DOHH2 (cell line): ENCODE measurements at regions not wholly inside any gene's neighbourhood (a gene's known extent, or its start where the extent isn't known, plus 50 kb on each side); places are given as distances from the start of the nearest gene placed in this dataset.
"Not testable (repeated sequence)": the region's sequence is repeated elsewhere in the genome, so short reads cannot be mapped to it uniquely, and the experiment has no call there.

Experiments used
- H3F3A ChIP-seq: fragments of 200-600 bp; sonication (generic), shearing (Covaris generic); 2 replicates; pipeline ENCODE4 v1.6.0; 2016; ENCODE audit warnings: antibody characterized with exemption, mild to moderate bottlenecking; ENCODE audit not compliant: control insufficient read depth, insufficient read depth
- H3K27ac ChIP-seq: fragments of 200-600 bp; sonication (generic); 2 replicates; pipeline ENCODE4 v1.5.1; 2014; ENCODE audit warnings: low read depth, mild to moderate bottlenecking, low read length, moderate library complexity
- H3K27me3 ChIP-seq: fragments of 200-600 bp; sonication (generic); 2 replicates; pipeline ENCODE4 v1.6.1; 2014; ENCODE audit warnings: mild to moderate bottlenecking, low read length, mixed read lengths; ENCODE audit not compliant: control insufficient read depth
- H3K36me3 ChIP-seq: fragments of 200-600 bp; sonication (generic); 2 replicates; pipeline ENCODE4 v1.6.1; 2014; ENCODE audit warnings: mild to moderate bottlenecking, low read length, moderate library complexity, mixed read lengths; ENCODE audit not compliant: control insufficient read depth
- H3K4me1 ChIP-seq: fragments of 200-600 bp; sonication (generic); 2 replicates; pipeline ENCODE4 v1.6.1; 2014; ENCODE audit warnings: mild to moderate bottlenecking, low read length, mixed read lengths; ENCODE audit not compliant: control insufficient read depth
- H3K4me2 ChIP-seq: fragments of 200-600 bp; sonication (generic); 2 replicates; pipeline ENCODE4 v1.6.0; 2014; ENCODE audit warnings: mild to moderate bottlenecking, low read length, moderate library complexity
- H3K4me3 ChIP-seq: fragments of 200-600 bp; sonication (generic); 2 replicates; pipeline ENCODE4 v1.5.1; 2014; ENCODE audit warnings: mild to moderate bottlenecking, low read length, mixed read lengths
- H3K79me2 ChIP-seq: fragments of 200-600 bp; sonication (generic); 2 replicates; pipeline ENCODE4 v1.6.1; 2014; ENCODE audit warnings: mild to moderate bottlenecking, low read length, mixed read lengths; ENCODE audit not compliant: control insufficient read depth
- H3K9me2 ChIP-seq: fragments of 200-600 bp; sonication (generic); replicated peaks from 2 replicates; pipeline ENCODE4 v1.6.1; 2014; ENCODE audit warnings: mild to moderate bottlenecking, low read length, mixed read lengths; ENCODE audit not compliant: control insufficient read depth
- H3K9me3 ChIP-seq: fragments of 200-600 bp; sonication (generic); 2 replicates; pipeline ENCODE4 v1.6.1; 2014; ENCODE audit warnings: antibody characterized with exemption, low read length, mixed read lengths; ENCODE audit not compliant: control insufficient read depth, insufficient read depth
- H4K20me1 ChIP-seq: fragments of 200-600 bp; sonication (generic); 2 replicates; pipeline ENCODE4 v1.6.0; 2014; ENCODE audit warnings: low read depth, mild to moderate bottlenecking, antibody characterized with exemption, low read length, moderate library complexity; ENCODE audit not compliant: control insufficient read depth, insufficient read depth
- EZH2phosphoT487 ChIP-seq: fragments of 200-600 bp; sonication (generic); IDR thresholded peaks from 2 replicates; pipeline ENCODE4 v1.6.1; 2017; ENCODE audit warnings: borderline replicate concordance, mild to moderate bottlenecking, antibody characterized with exemption, low read length, moderate library complexity, mixed read lengths
- TF ChIP-seq, protein P1 (sequence below): fragments of 200-600 bp; sonication (generic); IDR thresholded peaks from one replicate; pipeline ENCODE4 v1.5.1; 2014; ENCODE audit warnings: antibody characterized with exemption, mild to moderate bottlenecking, low read depth, low read length; ENCODE audit not compliant: poor library complexity, severe bottlenecking

DNA sequence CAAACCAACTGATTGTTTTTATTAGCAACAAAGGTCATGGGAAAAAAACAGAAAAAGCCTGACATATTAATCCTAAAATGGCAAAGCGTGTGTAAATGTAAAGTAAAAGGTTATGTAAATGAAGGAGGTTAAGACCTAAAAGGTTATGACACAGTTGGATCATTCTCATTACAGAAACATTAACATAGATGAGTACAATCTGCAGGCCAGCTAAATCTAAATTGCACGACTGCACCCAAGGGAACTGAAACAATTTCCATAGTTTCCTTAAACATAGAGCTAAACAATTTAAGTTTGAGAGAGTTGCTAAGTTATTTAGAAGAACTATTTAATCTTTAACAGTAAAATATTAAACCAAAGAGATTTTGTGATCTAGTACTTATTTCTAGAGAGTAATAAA lies 151.6 kb upstream of the UBE2E3 start:
- H3K79me2 ChIP-seq = no peaks in the 10 kb centered on the region
- no peaks in the 10 kb centered on the region for H3F3A ChIP-seq
- no peaks in the 10 kb centered on the region for H3K27me3 ChIP-seq
- H3K4me2 ChIP-seq = no peak overlapping the region
- no peak overlapping the region for H3K27ac ChIP-seq
- H3K36me3 ChIP-seq = no peaks in the 10 kb centered on the region
- no peaks in the 10 kb centered on the region for H4K20me1 ChIP-seq
- no peak overlapping the region for H3K4me3 ChIP-seq
- no peak for TF ChIP-seq EZH2phosphoT487
- TF ChIP-seq, protein P1, sequence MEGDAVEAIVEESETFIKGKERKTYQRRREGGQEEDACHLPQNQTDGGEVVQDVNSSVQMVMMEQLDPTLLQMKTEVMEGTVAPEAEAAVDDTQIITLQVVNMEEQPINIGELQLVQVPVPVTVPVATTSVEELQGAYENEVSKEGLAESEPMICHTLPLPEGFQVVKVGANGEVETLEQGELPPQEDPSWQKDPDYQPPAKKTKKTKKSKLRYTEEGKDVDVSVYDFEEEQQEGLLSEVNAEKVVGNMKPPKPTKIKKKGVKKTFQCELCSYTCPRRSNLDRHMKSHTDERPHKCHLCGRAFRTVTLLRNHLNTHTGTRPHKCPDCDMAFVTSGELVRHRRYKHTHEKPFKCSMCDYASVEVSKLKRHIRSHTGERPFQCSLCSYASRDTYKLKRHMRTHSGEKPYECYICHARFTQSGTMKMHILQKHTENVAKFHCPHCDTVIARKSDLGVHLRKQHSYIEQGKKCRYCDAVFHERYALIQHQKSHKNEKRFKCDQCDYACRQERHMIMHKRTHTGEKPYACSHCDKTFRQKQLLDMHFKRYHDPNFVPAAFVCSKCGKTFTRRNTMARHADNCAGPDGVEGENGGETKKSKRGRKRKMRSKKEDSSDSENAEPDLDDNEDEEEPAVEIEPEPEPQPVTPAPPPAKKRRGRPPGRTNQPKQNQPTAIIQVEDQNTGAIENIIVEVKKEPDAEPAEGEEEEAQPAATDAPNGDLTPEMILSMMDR = no peak
- no peaks in the 10 kb centered on the region for H3K9me3 ChIP-seq
- H3K9me2 ChIP-seq = no peaks in the 10 kb centered on the region
- H3K4me1 ChIP-seq = no peaks in the 10 kb centered on the region

DNA sequence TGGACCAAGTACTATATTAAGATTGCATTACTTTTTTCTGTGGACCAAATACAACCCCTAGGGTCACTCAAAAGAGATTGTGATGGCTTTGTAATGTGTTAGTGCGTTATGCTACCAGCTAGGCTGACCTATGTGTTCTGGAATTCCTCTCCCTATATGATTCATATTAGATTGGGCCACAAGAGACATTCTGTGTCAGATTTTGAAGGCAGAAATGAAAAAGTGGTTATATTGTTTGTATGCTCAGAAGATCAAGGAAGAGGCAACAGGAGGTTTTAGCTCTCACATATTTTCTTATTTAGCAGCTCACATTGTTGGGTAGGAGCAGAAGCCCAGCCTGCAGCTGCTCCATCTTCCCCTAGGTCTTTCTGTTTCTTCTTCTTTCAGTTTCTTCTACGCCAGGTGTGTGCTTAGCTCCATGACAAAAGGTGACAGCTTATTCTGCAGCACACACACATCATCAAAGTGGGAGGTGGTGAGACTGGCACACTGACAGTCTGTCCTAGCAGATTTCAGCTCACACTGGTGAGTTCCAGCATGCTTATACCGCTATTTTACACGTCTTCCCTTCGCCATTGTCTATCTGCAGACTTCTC lies 156.8 kb upstream of the UBE2E3 start:
- H3K36me3 ChIP-seq = no peaks in the 10 kb centered on the region
- no peaks in the 10 kb centered on the region for H3K79me2 ChIP-seq
- no peaks in the 10 kb centered on the region for H3F3A ChIP-seq
- no peak overlapping the region for H3K4me2 ChIP-seq
- H3K27me3 ChIP-seq = no peaks in the 10 kb centered on the region
- TF ChIP-seq, protein P1 = no peak
- no peak for TF ChIP-seq EZH2phosphoT487
- no peaks in the 10 kb centered on the region for H3K9me2 ChIP-seq
- no peaks in the 10 kb centered on the region for H4K20me1 ChIP-seq
- H3K4me1 ChIP-seq = no peaks in the 10 kb centered on the region
- H3K9me3 ChIP-seq = no peaks in the 10 kb centered on the region
- H3K27ac ChIP-seq = no peak overlapping the region
- H3K4me3 ChIP-seq = no peak overlapping the region

DNA sequence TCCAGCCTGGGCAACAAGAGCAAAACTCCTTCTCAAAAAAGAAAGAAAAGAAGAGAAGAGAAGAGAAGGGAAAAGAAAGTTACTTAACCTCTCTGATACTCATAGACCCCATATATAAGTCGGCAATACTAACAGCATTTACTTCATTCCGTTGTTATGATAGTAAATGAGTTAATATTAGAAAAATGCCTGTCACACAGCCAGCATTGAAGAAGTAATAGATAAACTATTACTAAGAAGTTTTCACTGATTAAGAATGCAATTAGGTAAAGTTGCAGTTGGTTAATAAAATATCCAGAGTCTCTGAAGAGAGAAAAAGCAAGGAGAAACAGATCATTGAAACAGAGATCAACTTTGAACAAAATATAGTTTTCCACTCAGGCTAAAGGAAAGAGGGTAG lies 161.3 kb upstream of the UBE2E3 start:
- H3K4me3 ChIP-seq = no peak overlapping the region
- TF ChIP-seq EZH2phosphoT487 = no peak
- TF ChIP-seq, protein P1 = no peak
- no peaks in the 10 kb centered on the region for H3F3A ChIP-seq
- no peaks in the 10 kb centered on the region for H3K79me2 ChIP-seq
- no peaks in the 10 kb centered on the region for H3K36me3 ChIP-seq
- no peak overlapping the region for H3K4me2 ChIP-seq
- H4K20me1 ChIP-seq = no peaks in the 10 kb centered on the region
- H3K9me3 ChIP-seq = no peaks in the 10 kb centered on the region
- H3K27me3 ChIP-seq = no peaks in the 10 kb centered on the region
- H3K9me2 ChIP-seq = no peaks in the 10 kb centered on the region
- no peaks in the 10 kb centered on the region for H3K4me1 ChIP-seq
- H3K27ac ChIP-seq = no peak overlapping the region

DNA sequence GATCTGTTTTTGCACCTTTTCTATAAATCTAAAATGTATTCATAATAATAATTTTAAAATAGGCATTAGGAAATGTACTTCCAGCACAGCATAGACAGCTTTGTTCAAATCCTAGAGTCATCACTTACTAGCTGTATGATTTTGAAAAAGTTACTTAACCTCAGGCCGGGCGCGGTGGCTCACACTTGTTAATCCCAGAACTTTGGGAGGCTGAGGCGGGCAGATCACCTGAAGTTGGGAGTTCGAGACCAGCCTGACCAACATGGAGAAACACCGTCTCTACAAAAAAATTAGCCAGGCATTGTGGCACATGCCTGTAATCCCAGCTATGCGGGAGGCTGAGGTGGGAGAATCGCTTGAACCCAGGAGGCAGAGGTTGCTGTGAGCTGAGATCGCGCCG lies 161.7 kb upstream of the UBE2E3 start:
- H3K4me3 ChIP-seq, H3K4me1 ChIP-seq, H3K9me2 ChIP-seq: not testable (repeated sequence)

More for the DNA sequence above, 161.7 kb upstream of the UBE2E3 start:
- H4K20me1 ChIP-seq, H3K36me3 ChIP-seq, H3K9me3 ChIP-seq, H3K27ac ChIP-seq, H3K79me2 ChIP-seq, H3K4me2 ChIP-seq, H3F3A ChIP-seq, H3K27me3 ChIP-seq: not testable (repeated sequence)
